ENCODE measurements at regions not wholly inside any gene's neighbourhood (a gene's known extent, or its start where the extent isn't known, plus 50 kb on each side); places are given as distances from the start of the nearest gene placed in this dataset.

- no peak for TF ChIP-seq CREB1 (IDR thresholded peaks at IDR 0.05; ENCODE audit: low read depth)
- TF ChIP-seq TAF1 (IDR thresholded peaks at IDR 0.05; ENCODE audit: low read depth), result no peak
- TF ChIP-seq YY1 (IDR thresholded peaks at IDR 0.05; ENCODE audit: low read depth), result no peak
- no peak for TF ChIP-seq REST (IDR thresholded peaks at IDR 0.05; ENCODE audit: low read depth)
- TF ChIP-seq CEBPB (IDR thresholded peaks at IDR 0.05), result no peak
- TF ChIP-seq EP300 (IDR thresholded peaks at IDR 0.05; ENCODE audit: borderline replicate concordance), result no peak
- TF ChIP-seq EGR1 (IDR thresholded peaks at IDR 0.05), result no peak
- TF ChIP-seq RAD21 (IDR thresholded peaks at IDR 0.05; ENCODE audit: low read depth), result no peak
- no peak for TF ChIP-seq USF1 (IDR thresholded peaks at IDR 0.05)
These were observed 116.6 kb upstream of the SMIM21 start for GRCh38 chr18:75544051-75544481.

Measured in Ishikawa (cell line).